D721Med (cell line): ENCODE measurements at regions not wholly inside any gene's neighbourhood (a gene's known extent, or its start where the extent isn't known, plus 50 kb on each side); places are given as distances from the start of the nearest gene placed in this dataset.

Experiments
- DNase-seq: peaks from one replicate; pipeline ENCODE4 v3.0.0; 2011; ENCODE audit warnings: low spot score; ENCODE audit not compliant: insufficient read length
- FAIRE-seq: peaks from 2 replicates; lab custom pipeline; 2011; peaks lifted over from hg19 to GRCh38; lab: Jason Lieb, UNC
- CTCF ChIP-seq: IDR thresholded peaks from 2 replicates; pipeline ENCODE4 v1.5.1; 2012; ENCODE audit warnings: mild to moderate bottlenecking, control low read depth; ENCODE audit not compliant: insufficient read depth; ENCODE audit errors: missing control alignments

- DNase-seq (no peak), FAIRE-seq (no peak)
These were observed 131.6 kb downstream of the GLUL start for GRCh38 chr1:182259968-182260367.

GRCh38 chr1:182259229-182259872 lies 132.2 kb downstream of the GLUL start:
- TF ChIP-seq CTCF = no peak
- DNase-seq (no peak), FAIRE-seq (no peak)

More at GRCh38 chr1:182259968-182260367, 131.6 kb downstream of the GLUL start:
- no peak for TF ChIP-seq CTCF

GRCh38 chr1:182257369-182258063 lies 134.1 kb downstream of the GLUL start:
- TF ChIP-seq CTCF = no peak
- DNase-seq = no peak
- FAIRE-seq = no peak

- DNase-seq (no peak), FAIRE-seq (no peak)
- no peak for TF ChIP-seq CTCF
These were observed 134.7 kb downstream of the GLUL start for GRCh38 chr1:182256931-182257330.

GRCh38 chr1:182255494-182255893 lies 136.1 kb downstream of the GLUL start:
- no peak for TF ChIP-seq CTCF
- FAIRE-seq (no peak), DNase-seq (no peak)

GRCh38 chr1:182253319-182253860 lies 138.2 kb downstream of the GLUL start:
- FAIRE-seq = no peak
- no peak for TF ChIP-seq CTCF
- DNase-seq = no peak

GRCh38 chr1:182251561-182251960 lies 140.0 kb downstream of the GLUL start:
- no peak for DNase-seq
- TF ChIP-seq CTCF = no peak
- FAIRE-seq = no peak
